Motor neuron (in vitro differentiated cells): ENCODE measurements at regions not wholly inside any gene's neighbourhood (a gene's known extent, or its start where the extent isn't known, plus 50 kb on each side); places are given as distances from the start of the nearest gene placed in this dataset.

Experiments used
- ATAC-seq, 8 experiments: fragments of 200-7000 bp; cut with Tn5 transposase; replicated peaks in 6 of 8; 2 replicates each; pipeline ENCODE4 v1.8.0; 2021; ENCODE audit warnings: mild to moderate bottlenecking in 8 of 8, moderate library complexity in 8 of 8
- H3K27ac ChIP-seq, 2 donors: fragments of 250-450 bp; sonication (Bioruptor Pico); 2 replicates each; pipeline ENCODE4 v1.9.0; 2021; ENCODE audit warnings: antibody characterized with exemption in 2 of 2, mild to moderate bottlenecking in 2 of 2, moderate library complexity in 1 of 2
- H3K4me1 ChIP-seq, 2 donors: fragments of 250-450 bp; sonication (Bioruptor Pico); replicated peaks in 1 of 2; 2 replicates each; pipeline ENCODE4 v1.6.1; 2021; ENCODE audit warnings: antibody characterized with exemption in 2 of 2, mild to moderate bottlenecking in 2 of 2, moderate library complexity in 1 of 2
- H3K4me3 ChIP-seq, 5 donors: fragments of 250-450 bp; sonication (Bioruptor Pico); 2 replicates each; pipeline ENCODE4 v1.9.0; 2021; ENCODE audit warnings: antibody characterized with exemption in 5 of 5, mild to moderate bottlenecking in 5 of 5, moderate library complexity in 4 of 5
- WGBS, 10 experiments: fragments of 450-650 bp; shearing (Covaris generic); methylation state at CpG; one replicate each; pipeline ENCODE4 v1.0.0; 2022; 5-methylcytosine and 5-hydroxymethylcytosine counted together
- in situ Hi-C, 9 experiments: fragments of 400-800 bp; cut with MboI; loops; one replicate each; pipeline ENCODE4 v1.15.0; 2021; ENCODE audit warnings: low sequenced_read_pairs in 9 of 9, low pct_unique_long_range_greater_than_20kb in 2 of 9; ENCODE audit not compliant: unreplicated experiment in 9 of 9

DNA sequence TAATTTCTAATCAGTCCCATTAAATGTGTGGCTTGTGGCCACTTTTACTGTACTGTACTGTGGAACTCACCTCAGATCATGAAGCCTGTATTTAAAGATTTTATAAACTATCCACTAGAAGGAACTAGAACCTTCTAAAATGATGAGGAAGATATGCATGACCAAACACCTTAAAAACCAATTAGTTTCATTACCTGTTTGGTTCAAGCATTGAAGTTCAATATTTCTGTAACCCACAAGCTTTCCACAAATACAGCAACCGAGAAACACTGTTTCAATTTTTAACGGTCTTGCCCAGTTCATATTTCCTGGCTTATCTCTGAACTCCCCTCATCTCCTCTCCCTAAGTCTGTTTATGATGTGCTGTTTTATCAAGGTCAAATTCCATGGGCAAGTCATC lies 264.3 kb upstream of the PLD5 start:
- in situ Hi-C loops, result no loop called here
- 0 to 92% (median 71%) methylated on average over 1 to 2 of the region's 2 CpGs; no CpG with 5 or more reads in 1 of the 10 experiments for WGBS, 10 experiments
- H3K4me1 ChIP-seq, result peaks cover 0 to 3% of the 10 kb centered on the region in 2 donors
- H3K27ac ChIP-seq, result no peak overlapping the region
- H3K4me3 ChIP-seq, result no peak overlapping the region
- ATAC-seq, result no peak

DNA sequence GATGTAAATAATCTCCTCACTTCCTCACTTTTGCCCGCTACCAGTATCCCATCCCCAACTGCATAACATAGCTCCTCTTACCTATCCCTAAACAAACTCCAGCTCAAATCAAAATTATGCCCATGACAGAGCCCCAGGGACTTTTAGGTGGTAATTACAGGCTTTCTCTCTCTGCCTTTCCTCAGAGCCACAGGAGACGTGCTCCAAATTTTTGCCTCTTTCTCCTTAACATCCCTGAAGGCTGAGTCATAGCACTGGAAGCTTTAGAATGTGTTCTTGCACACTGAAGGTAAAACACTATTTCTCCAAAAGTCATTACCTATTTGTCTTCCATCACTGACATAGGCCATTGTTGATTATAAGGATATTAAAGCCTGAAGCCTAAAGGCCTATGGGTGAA lies 263.5 kb upstream of the PLD5 start:
- WGBS, 10 experiments, result 0 to 100% (median 80%) methylated on average over 1 to 2 of the region's 2 CpGs; no CpG with 5 or more reads in 1 of the 10 experiments
- Histone ChIP-seq H3K4me3 (no peak overlapping the region), H3K4me1 (peaks cover 0 to 3% of the 10 kb centered on the region in 2 donors), H3K27ac (no peak overlapping the region)
- in situ Hi-C loops, result no loop called here
- no peak for ATAC-seq

DNA sequence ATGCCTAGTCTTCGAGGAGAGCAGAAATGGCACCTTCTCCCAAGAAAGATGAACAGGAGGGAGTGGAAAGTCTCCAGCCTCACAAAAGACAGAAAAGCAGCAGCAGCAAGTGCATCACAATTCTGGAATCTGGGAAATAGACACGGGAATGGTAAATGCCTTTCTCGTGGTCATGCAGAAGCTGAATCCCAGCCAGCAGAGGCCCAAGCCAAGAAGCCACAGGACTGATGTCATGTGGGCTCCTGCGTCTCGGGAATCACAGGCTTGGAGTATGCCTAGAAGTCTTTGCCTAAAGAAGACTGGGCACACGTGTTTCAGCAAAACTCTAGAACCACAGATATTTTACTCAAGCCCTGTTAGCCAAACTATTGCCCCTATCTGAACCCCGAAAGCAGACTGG lies 260.3 kb upstream of the PLD5 start:
- no peak for ATAC-seq
- 0 to 93% (median 85%) methylated on average over 1 to 7 of the region's 7 CpGs; no CpG with 5 or more reads in 4 of the 10 experiments for WGBS, 10 experiments
- in situ Hi-C loops, result no loop called here
- Histone ChIP-seq H3K27ac (no peak overlapping the region), H3K4me3 (no peak overlapping the region), H3K4me1 (peaks cover 0 to 3% of the 10 kb centered on the region in 2 donors)

DNA sequence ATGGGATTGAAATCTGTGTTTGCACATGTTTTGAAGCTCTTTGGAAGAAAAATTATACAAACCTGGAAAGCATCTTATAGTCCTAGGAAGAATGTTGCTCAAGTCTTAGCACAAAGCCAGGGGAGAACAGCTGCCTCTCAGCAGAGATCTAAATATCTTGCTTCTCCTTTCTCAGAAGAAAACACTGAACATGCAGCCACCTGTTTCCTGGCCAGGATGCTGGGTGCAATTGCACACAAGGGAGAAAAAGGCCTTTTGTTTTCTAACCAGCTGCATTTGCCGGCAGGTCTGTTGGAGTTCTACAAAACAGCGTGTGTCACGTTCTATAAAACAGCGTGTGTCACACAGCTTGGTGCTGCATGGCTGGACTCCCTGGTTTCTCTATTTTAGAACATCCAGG lies 259.6 kb upstream of the PLD5 start:
- no peak for ATAC-seq
- Histone ChIP-seq H3K27ac (no peak overlapping the region), H3K4me3 (no peak overlapping the region), H3K4me1 (peaks cover 0 to 3% of the 10 kb centered on the region in 2 donors)
- in situ Hi-C loops, result no loop called here
- 0 to 57% (median 25%) methylated on average over 1 to 4 of the region's 4 CpGs; no CpG with 5 or more reads in 2 of the 10 experiments for WGBS, 10 experiments

DNA sequence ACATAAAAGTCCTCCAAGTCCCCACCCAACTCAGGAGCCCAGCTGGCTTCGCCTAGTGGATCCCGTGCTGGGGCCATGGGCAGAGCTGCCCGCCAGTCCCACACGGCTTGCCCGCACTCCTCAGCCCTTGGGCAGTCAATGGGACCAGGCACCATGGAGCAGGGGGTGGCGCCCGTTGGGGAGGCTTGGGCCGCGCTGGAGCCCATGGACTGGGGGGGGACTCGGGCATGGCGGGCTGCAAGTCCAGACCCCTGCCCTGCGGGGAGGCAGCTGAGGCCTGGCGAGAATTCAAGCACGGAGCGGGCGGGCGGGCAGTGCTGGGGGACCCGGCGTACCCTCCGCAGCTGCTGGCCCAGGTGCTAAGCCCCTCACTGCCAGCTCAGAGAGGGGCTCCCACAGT lies 249.8 kb upstream of the PLD5 start:
- no peak for ATAC-seq
- Histone ChIP-seq H3K27ac (no peak overlapping the region), H3K4me1 (no peaks in the 10 kb centered on the region), H3K4me3 (no peak overlapping the region)
- in situ Hi-C loops, result no loop called here
- WGBS, 10 experiments, result 77 to 95% methylated on average over 4 to 5 of the region's 20 CpGs; no CpG with 5 or more reads in 8 of the 10 experiments

DNA sequence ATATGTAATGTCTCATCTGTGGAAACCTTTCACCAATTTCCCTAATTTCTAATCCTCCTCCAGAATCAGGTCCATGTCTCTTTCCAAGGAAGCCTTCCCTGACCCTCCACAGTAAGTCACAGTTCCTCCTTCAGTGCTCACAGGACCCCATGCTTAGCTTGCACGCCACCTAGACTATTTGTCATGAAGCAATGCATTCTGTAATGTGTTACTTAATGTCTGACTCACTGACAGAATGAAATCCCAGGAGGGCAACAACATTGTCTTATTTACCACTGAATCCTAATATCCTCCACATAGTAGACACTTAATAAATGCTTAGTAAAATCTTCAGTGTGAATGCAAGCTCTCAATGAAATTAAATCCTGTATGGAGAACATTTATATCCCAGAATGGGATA lies 245.9 kb upstream of the PLD5 start:
- ATAC-seq, result no peak
- H3K4me3 ChIP-seq, result no peak overlapping the region
- no peaks in the 10 kb centered on the region for H3K4me1 ChIP-seq
- 0 to 100% (median 76%) methylated on average over 1 of the region's 1 CpG; no CpG with 5 or more reads in 2 of the 10 experiments for WGBS, 10 experiments
- no peak overlapping the region for H3K27ac ChIP-seq
- in situ Hi-C loops, result no loop called here

DNA sequence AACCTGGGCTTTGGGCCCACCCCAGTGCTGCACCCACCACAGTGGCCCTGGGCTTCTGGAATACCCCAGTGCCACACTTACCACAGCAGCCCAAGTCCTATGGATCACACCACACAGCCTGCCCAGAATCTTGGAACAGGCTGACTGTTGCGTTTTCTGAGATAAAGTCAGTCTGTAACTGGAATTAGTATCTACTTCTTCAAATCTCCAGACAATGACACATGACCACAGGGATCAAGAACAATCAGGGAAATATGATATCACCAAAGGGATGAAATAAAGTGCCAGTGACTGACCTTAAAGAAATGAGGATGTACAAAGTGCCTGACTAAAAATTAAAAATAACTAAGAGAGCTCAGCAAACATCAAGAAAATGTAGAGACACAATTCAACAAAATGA lies 239.7 kb upstream of the PLD5 start:
- H3K27ac ChIP-seq, result no peak overlapping the region
- H3K4me3 ChIP-seq, result no peak overlapping the region
- 20 to 100% (median 100%) methylated on average over 1 of the region's 1 CpG; no CpG with 5 or more reads in 3 of the 10 experiments for WGBS, 10 experiments
- no peak for ATAC-seq
- no peaks in the 10 kb centered on the region for H3K4me1 ChIP-seq
- in situ Hi-C loops, result no loop called here

DNA sequence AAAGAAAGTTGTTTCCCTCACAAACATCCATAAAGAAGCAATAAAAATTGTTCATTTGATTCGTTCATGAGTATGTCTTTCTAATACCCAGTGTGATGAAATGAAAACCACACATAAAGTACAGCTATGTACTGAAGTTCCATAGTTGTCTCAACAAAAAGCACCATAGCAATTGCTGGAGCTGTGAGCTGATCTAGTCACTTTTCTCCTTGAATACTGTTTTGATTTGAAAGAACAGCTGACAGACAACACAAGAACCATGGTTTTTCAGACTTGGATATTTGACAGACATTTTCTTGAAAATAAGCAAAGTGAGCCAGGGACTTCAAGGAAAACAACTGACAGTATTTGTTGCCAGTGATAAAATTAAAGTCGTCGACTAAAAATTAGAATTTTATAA lies 237.1 kb upstream of the PLD5 start:
- 0 to 95% (median 73%) methylated on average over 1 to 3 of the region's 3 CpGs for WGBS, 10 experiments
- ATAC-seq, result no peak
- H3K4me3 ChIP-seq, result no peak overlapping the region
- no peak overlapping the region for H3K27ac ChIP-seq
- in situ Hi-C loops, result no loop called here
- H3K4me1 ChIP-seq, result no peaks in the 10 kb centered on the region

DNA sequence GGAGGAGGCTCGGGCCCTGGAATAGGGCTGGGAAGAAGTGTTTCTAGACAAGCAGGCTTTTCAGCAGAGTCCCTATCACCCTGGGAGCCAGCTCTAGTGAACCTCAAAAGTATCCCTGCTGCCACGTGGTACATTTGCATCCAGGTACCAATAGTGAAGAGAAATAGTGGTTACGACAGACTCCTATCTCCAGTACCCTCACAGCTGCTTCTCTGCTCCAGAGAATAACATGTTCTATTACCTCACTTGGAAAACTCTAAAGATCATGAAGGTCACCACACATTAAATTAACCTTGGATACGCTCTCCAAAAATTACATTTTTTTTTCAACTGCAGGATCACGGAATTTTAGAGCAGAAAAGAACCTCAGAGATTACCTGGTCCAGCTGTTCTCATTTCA lies 230.4 kb upstream of the PLD5 start:
- Histone ChIP-seq H3K4me3 (no peak overlapping the region), H3K4me1 (no peaks in the 10 kb centered on the region), H3K27ac (no peak overlapping the region)
- no peak for ATAC-seq
- in situ Hi-C loops, result no loop called here
- 10 to 100% (median 76%) methylated on average over 1 to 5 of the region's 5 CpGs; no CpG with 5 or more reads in 1 of the 10 experiments for WGBS, 10 experiments

DNA sequence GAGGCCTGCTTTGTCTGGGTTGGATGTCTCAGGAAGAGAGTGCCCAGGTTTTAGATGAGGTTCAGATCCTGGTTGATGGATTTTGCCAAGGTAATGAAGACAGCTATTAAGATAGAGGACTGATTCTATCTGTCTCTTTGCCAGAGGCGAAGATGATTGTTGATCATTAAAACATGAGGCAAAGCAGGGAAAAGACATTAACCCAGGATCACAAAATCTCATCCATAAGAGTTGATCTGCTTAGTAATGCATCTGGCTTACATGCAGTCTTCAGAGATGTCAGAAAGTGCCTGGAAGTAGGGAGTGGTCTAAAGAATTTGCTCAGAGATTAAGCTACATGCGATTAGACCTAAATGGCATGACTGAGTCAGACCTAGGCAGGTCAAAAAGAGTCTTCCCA lies 229.6 kb upstream of the PLD5 start:
- Histone ChIP-seq H3K4me1 (no peaks in the 10 kb centered on the region), H3K4me3 (no peak overlapping the region), H3K27ac (no peak overlapping the region)
- 17 to 100% (median 75%) methylated on average over 1 to 2 of the region's 2 CpGs; no CpG with 5 or more reads in 4 of the 10 experiments for WGBS, 10 experiments
- peak in 2 of 8 experiments; percentile 52 to 75 for ATAC-seq
- in situ Hi-C loops, result no loop called here

DNA sequence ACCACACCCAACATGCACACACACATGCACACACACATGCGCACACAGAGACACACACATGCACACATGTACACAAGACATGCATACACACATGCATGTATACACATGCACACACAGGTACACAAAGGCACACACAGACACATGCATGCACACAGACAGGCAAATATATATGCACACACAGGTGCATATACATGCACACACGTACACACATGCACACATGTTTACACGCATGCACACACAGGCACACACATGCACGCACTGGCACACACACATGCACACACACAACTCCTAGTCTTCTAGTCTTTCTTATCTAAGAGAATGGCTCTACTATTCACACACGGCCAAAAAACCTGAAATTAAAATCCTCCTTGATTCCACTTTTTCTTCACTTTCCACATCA lies 222.7 kb upstream of the PLD5 start:
- Histone ChIP-seq H3K27ac (no peak overlapping the region), H3K4me1 (no peaks in the 10 kb centered on the region), H3K4me3 (no peak overlapping the region)
- no peak for ATAC-seq
- in situ Hi-C loops, result no loop called here
- 0 to 100% (median 62%) methylated on average over 1 to 5 of the region's 5 CpGs; no CpG with 5 or more reads in 1 of the 10 experiments for WGBS, 10 experiments

DNA sequence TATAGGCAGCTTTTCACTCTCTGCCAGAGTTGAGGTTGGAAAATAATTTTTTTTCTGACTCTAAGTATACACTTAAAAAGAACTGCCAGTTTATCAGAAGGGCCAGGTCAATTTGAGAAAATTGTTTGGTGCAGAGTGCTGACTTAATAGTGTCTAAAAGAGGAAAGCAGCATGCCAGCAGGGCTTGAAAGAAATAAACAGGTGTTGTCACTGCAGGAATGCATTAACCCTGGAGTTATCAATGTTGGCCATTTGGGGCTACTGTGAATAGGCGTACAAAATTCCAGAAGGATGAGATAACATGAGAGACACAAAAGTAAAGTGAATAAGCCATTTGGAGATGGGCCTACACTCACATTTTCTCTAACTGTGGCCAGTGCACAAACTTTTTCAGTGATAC lies 220.6 kb upstream of the PLD5 start:
- in situ Hi-C loops, result no loop called here
- no peak overlapping the region for H3K4me3 ChIP-seq
- WGBS, 10 experiments, result 17 to 100% (median 84%) methylated on average over 1 of the region's 1 CpG; no CpG with 5 or more reads in 1 of the 10 experiments
- H3K4me1 ChIP-seq, result no peaks in the 10 kb centered on the region
- ATAC-seq, result no peak
- H3K27ac ChIP-seq, result no peak overlapping the region

DNA sequence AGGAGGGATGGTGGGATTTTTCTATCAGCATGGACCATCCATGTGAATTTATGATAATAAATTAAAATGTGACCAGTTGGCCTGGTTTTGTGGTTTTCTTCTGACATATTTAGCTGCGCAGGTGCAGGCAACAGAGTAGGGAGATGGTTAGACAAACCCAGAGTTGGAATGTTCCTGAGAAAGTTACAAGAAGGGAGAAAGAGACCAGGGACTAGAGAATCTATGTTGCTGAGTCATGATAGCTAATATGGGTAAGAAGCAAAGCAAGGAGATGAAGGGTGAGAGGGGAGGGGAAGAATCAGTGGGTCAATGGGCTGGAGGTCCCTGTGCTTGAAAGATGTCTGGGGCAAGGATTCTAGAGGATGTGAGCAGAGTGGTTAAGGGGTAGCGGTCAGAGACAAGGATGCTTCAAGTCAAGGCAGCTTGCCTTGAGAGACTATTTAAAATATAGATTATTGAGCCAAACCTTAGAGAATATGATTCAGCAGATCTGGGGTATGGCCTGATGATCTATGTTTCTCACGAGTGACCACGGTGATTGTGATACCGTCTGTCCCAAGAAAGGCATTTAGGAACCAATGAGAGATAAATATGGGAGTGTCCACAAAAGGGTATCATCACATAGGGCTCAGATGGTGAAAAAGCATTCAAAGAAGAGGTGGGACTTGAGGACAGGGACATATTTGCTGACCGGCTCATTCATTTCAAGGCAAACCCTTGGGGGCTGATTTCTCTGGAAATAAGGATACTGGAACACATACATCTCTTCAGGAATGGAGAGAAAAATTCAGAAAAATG lies 219.7 kb upstream of the PLD5 start:
- H3K27ac ChIP-seq, result no peak overlapping the region
- H3K4me1 ChIP-seq, result no peaks in the 10 kb centered on the region
- in situ Hi-C loops, result no loop called here
- no peak overlapping the region for H3K4me3 ChIP-seq
- 0 to 100% (median 89%) methylated on average over 1 to 6 of the region's 6 CpGs for WGBS, 10 experiments
- ATAC-seq, result no peak
